HepG2 (cell line): ENCODE measurements at regions not wholly inside any gene's neighbourhood (a gene's known extent, or its start where the extent isn't known, plus 50 kb on each side); places are given as distances from the start of the nearest gene placed in this dataset.

Experiments used
- ARID4A ChIP-seq: sonication (generic); formaldehyde crosslinking; IDR thresholded peaks from 2 replicates; pipeline ENCODE4 v1.5.0; 2020; ENCODE audit warnings: mild to moderate bottlenecking, missing genetic modification reagents, borderline replicate concordance
- ASH2L ChIP-seq: fragments of 300-600, 200-600 bp; sonication (generic); IDR thresholded peaks from 2 replicates; pipeline ENCODE4 v1.7.0; 2017; ENCODE audit warnings: low read depth, mild to moderate bottlenecking, moderate library complexity, mixed read lengths, low read length; ENCODE audit not compliant: insufficient read length
- ATF5 ChIP-seq: sonication (generic); formaldehyde crosslinking; IDR thresholded peaks from 2 replicates; pipeline ENCODE4 v1.4.0; 2020; ENCODE audit warnings: mild to moderate bottlenecking, low read depth, missing genetic modification reagents
- CHD2 ChIP-seq: IDR thresholded peaks from 2 replicates; pipeline ENCODE4 v1.6.1; 2011; ENCODE audit warnings: low read depth, low read length, improper control_type of control experiment
- CTCF ChIP-seq: sonication (generic); formaldehyde crosslinking; IDR thresholded peaks from 2 replicates; pipeline ENCODE4 v1.5.0; 2020; ENCODE audit warnings: mild to moderate bottlenecking, missing genetic modification reagents, moderate library complexity
- ETV5 ChIP-seq: IDR thresholded peaks from 2 replicates; pipeline ENCODE4 v1.6.1; 2018; ENCODE audit warnings: missing biosample characterization, missing genetic modification reagents, inconsistent platforms, borderline replicate concordance
- POLR2AphosphoS5 ChIP-seq: IDR thresholded peaks from 2 replicates; pipeline ENCODE4 v1.6.1; 2012; ENCODE audit warnings: low read depth, low read length
- TARDBP ChIP-seq: sonication (generic); formaldehyde crosslinking; IDR thresholded peaks from 2 replicates; pipeline ENCODE4 v1.8.0; 2022; ENCODE audit warnings: mild to moderate bottlenecking, missing genetic modification reagents
- YY1 ChIP-seq: IDR thresholded peaks from 2 replicates; pipeline ENCODE4 v1.6.1; 2011; ENCODE audit warnings: low read length, low read depth, moderate library complexity, mild to moderate bottlenecking; ENCODE audit not compliant: insufficient read depth, insufficient replicate concordance
- ZNF256 ChIP-seq: sonication (generic); formaldehyde crosslinking; conservative IDR thresholded peaks from 2 replicates; pipeline ENCODE4 v1.4.0; 2020; ENCODE audit warnings: missing genetic modification reagents
- ZNF34 ChIP-seq: sonication (generic); formaldehyde crosslinking; IDR thresholded peaks from 2 replicates; pipeline ENCODE4 v1.4.0; 2020; ENCODE audit warnings: mild to moderate bottlenecking, missing genetic modification reagents, borderline replicate concordance
- ZNF550 ChIP-seq: sonication (generic); formaldehyde crosslinking; IDR thresholded peaks from 2 replicates; pipeline ENCODE4 v1.4.0; 2020; ENCODE audit warnings: mild to moderate bottlenecking, missing genetic modification reagents, borderline replicate concordance

GRCh38 chrY:7262531-7262930, 351.0 kb upstream of the AMELY start:
- TF ChIP-seq ZNF34 (CRISPR knock-in tag) (no peak), ETV5 (no peak), YY1 (no peak), ATF5 (CRISPR knock-in tag) (no peak), TARDBP (CRISPR knock-in tag) (no peak), POLR2AphosphoS5 (no peak), CTCF (CRISPR knock-in tag) (no peak), ASH2L (no peak), ZNF550 (no peak), ARID4A (CRISPR knock-in tag) (no peak), ZNF256 (CRISPR knock-in tag) (no peak), CHD2 (no peak)
